Osteoblast (primary cell): ENCODE measurements at regions not wholly inside any gene's neighbourhood (a gene's known extent, or its start where the extent isn't known, plus 50 kb on each side); places are given as distances from the start of the nearest gene placed in this dataset.

Experiments used
- DNase-seq: peaks from one replicate; pipeline ENCODE4 v3.0.0; 2011; ENCODE audit warnings: low spot score, mixed read lengths; ENCODE audit not compliant: insufficient read length; ENCODE audit errors: missing footprints
- H2AFZ ChIP-seq: 2 replicates; pipeline ENCODE4 v1.6.0; 2011; ENCODE audit warnings: mild to moderate bottlenecking, low read length
- H3K27ac ChIP-seq: 2 replicates; pipeline ENCODE4 v1.5.1; 2011; ENCODE audit warnings: mild to moderate bottlenecking, low read depth, low read length, moderate library complexity
- H3K27me3 ChIP-seq: 2 replicates; pipeline ENCODE4 v1.6.0; 2012; ENCODE audit warnings: mild to moderate bottlenecking, control low read depth, inconsistent platforms, low read length, moderate library complexity; ENCODE audit not compliant: insufficient read depth
- H3K36me3 ChIP-seq: 2 replicates; pipeline ENCODE4 v1.5.1; 2011; ENCODE audit warnings: mild to moderate bottlenecking, low read length, control low read depth, moderate library complexity; ENCODE audit not compliant: insufficient read depth
- H3K4me1 ChIP-seq: 2 replicates; pipeline ENCODE4 v1.5.1; 2011; ENCODE audit warnings: mild to moderate bottlenecking, low read length, control low read depth, moderate library complexity; ENCODE audit not compliant: insufficient read depth
- H3K4me2 ChIP-seq: 2 replicates; pipeline ENCODE4 v1.6.0; 2011; ENCODE audit warnings: mild to moderate bottlenecking, low read length; ENCODE audit not compliant: insufficient read depth
- H3K4me3 ChIP-seq: fragments of 200-600 bp; sonication (generic); 3 replicates; pipeline ENCODE4 v1.5.1; 2012; ENCODE audit warnings: mild to moderate bottlenecking, low read length, inconsistent platforms; ENCODE audit not compliant: insufficient read depth
- H3K79me2 ChIP-seq: 2 replicates; pipeline ENCODE4 v1.6.0; 2012; ENCODE audit warnings: mild to moderate bottlenecking, low read length, control low read depth, inconsistent platforms; ENCODE audit not compliant: insufficient read depth
- H3K9me3 ChIP-seq: 2 replicates; pipeline ENCODE4 v1.5.1; 2011; ENCODE audit warnings: low read depth, low read length, control low read depth
- H4K20me1 ChIP-seq: 2 replicates; pipeline ENCODE4 v1.6.0; 2012; ENCODE audit warnings: mild to moderate bottlenecking, low read length, control low read depth; ENCODE audit not compliant: insufficient read depth
- CTCF ChIP-seq: IDR thresholded peaks from 2 replicates; pipeline ENCODE4 v1.5.1; 2011; ENCODE audit warnings: mild to moderate bottlenecking, low read depth, low read length, moderate library complexity; ENCODE audit errors: extremely low read depth

- H3K4me3 ChIP-seq = peak overlapping the region; percentile 98
- peaks cover 45% of the 10 kb centered on the region for H3K79me2 ChIP-seq
- H3K4me2 ChIP-seq = peak overlapping the region; percentile 96
- no peaks in the 10 kb centered on the region for H3K36me3 ChIP-seq
- H4K20me1 ChIP-seq = no peaks in the 10 kb centered on the region
- peak overlapping the region; percentile 93 for H2AFZ ChIP-seq
- H3K9me3 ChIP-seq = no peaks in the 10 kb centered on the region
- peaks cover 22% of the 10 kb centered on the region for H3K4me1 ChIP-seq
- H3K27me3 ChIP-seq = no peaks in the 10 kb centered on the region
- DNase-seq = peak; percentile 95
- TF ChIP-seq CTCF = no peak
- H3K27ac ChIP-seq = peak overlapping the region; percentile 58
Observed at GRCh38 chr15:62391641-62392262, 226.7 kb upstream of the C2CD4B start.

- Histone ChIP-seq H3K9me3 (no peaks in the 10 kb centered on the region), H3K4me1 (peaks cover 22% of the 10 kb centered on the region), H3K79me2 (peaks cover 47% of the 10 kb centered on the region), H3K36me3 (no peaks in the 10 kb centered on the region), H2AFZ (peak overlapping the region; percentile 93), H3K27me3 (no peaks in the 10 kb centered on the region), H3K4me2 (peak overlapping the region; percentile 96), H3K27ac (peak overlapping the region; percentile 58), H3K4me3 (peak overlapping the region; percentile 98), H4K20me1 (no peaks in the 10 kb centered on the region)
- TF ChIP-seq CTCF = no peak
- peak; percentile 85 for DNase-seq
Observed at GRCh38 chr15:62392376-62392775, 227.3 kb upstream of the C2CD4B start.

GRCh38 chr15:62393196-62393595 lies 228.1 kb upstream of the C2CD4B start:
- H3K4me2 ChIP-seq = peak overlapping the region; percentile 96
- peaks cover 22% of the 10 kb centered on the region for H3K4me1 ChIP-seq
- H3K36me3 ChIP-seq = no peaks in the 10 kb centered on the region
- no peaks in the 10 kb centered on the region for H3K9me3 ChIP-seq
- DNase-seq = peak; percentile 87
- H4K20me1 ChIP-seq = no peaks in the 10 kb centered on the region
- H3K27me3 ChIP-seq = no peaks in the 10 kb centered on the region
- H3K79me2 ChIP-seq = peaks cover 53% of the 10 kb centered on the region
- H3K27ac ChIP-seq = no peak overlapping the region
- TF ChIP-seq CTCF = no peak
- H3K4me3 ChIP-seq = peak overlapping the region; percentile 98
- no peak overlapping the region for H2AFZ ChIP-seq

GRCh38 chr15:62394079-62394478 lies 229.0 kb upstream of the C2CD4B start:
- peaks cover 54% of the 10 kb centered on the region for H3K79me2 ChIP-seq
- TF ChIP-seq CTCF = no peak
- H3K27ac ChIP-seq = no peak overlapping the region
- no peaks in the 10 kb centered on the region for H3K9me3 ChIP-seq
- no peaks in the 10 kb centered on the region for H4K20me1 ChIP-seq
- no peak overlapping the region for H3K4me3 ChIP-seq
- H3K36me3 ChIP-seq = no peaks in the 10 kb centered on the region
- peaks cover 22% of the 10 kb centered on the region for H3K4me1 ChIP-seq
- H3K4me2 ChIP-seq = no peak overlapping the region
- H2AFZ ChIP-seq = no peak overlapping the region
- DNase-seq = no peak
- no peaks in the 10 kb centered on the region for H3K27me3 ChIP-seq
